Neural cell (in vitro differentiated cells): ENCODE measurements at regions not wholly inside any gene's neighbourhood (a gene's known extent, or its start where the extent isn't known, plus 50 kb on each side); places are given as distances from the start of the nearest gene placed in this dataset.

Experiments used
- CTCF ChIP-seq: fragments of 450-650 bp; IDR thresholded peaks from 2 replicates; pipeline ENCODE4 v1.5.1; 2014; ENCODE audit warnings: antibody characterized with exemption, mild to moderate bottlenecking, moderate library complexity; ENCODE audit not compliant: poor library complexity, severe bottlenecking
- EP300 ChIP-seq: fragments of 450-650 bp; conservative IDR thresholded peaks from 2 replicates; pipeline ENCODE4 v1.6.1; 2014; ENCODE audit warnings: antibody characterized with exemption, mild to moderate bottlenecking, moderate library complexity; ENCODE audit not compliant: poor library complexity, severe bottlenecking
- EZH2 ChIP-seq: fragments of 200-600, 300-800 bp; shearing (Covaris generic), sonication (generic); IDR thresholded peaks from 2 replicates; pipeline ENCODE4 v1.6.1; 2014; ENCODE audit warnings: antibody characterized with exemption, low read length, borderline replicate concordance, mild to moderate bottlenecking; ENCODE audit not compliant: insufficient read depth, poor library complexity, severe bottlenecking
- MXI1 ChIP-seq: fragments of 450-650 bp; conservative IDR thresholded peaks from 2 replicates; pipeline ENCODE4 v1.6.1; 2014; ENCODE audit warnings: antibody characterized with exemption, mild to moderate bottlenecking; ENCODE audit not compliant: poor library complexity, severe bottlenecking
- POLR2AphosphoS5 ChIP-seq: IDR thresholded peaks from 2 replicates; pipeline ENCODE4 v1.6.1; 2012
- RAD21 ChIP-seq: fragments of 450-650 bp; conservative IDR thresholded peaks from 2 replicates; pipeline ENCODE4 v1.6.1; 2014; ENCODE audit warnings: antibody characterized with exemption, mild to moderate bottlenecking, moderate library complexity
- REST ChIP-seq: IDR thresholded peaks from 2 replicates; pipeline ENCODE4 v1.6.1; 2012; ENCODE audit warnings: borderline replicate concordance
- SMC3 ChIP-seq: fragments of 450-650 bp; conservative IDR thresholded peaks from 2 replicates; pipeline ENCODE4 v1.6.1; 2014; ENCODE audit warnings: antibody characterized with exemption, mild to moderate bottlenecking, moderate library complexity; ENCODE audit not compliant: poor library complexity
- TAF1 ChIP-seq: IDR thresholded peaks from 2 replicates; pipeline ENCODE4 v1.6.1; 2012; ENCODE audit warnings: low read depth

- TF ChIP-seq CTCF: no peak
- no peak for TF ChIP-seq POLR2AphosphoS5
- TF ChIP-seq RAD21: no peak
- no peak for TF ChIP-seq REST
- no peak for TF ChIP-seq EZH2
- TF ChIP-seq TAF1: no peak
- no peak for TF ChIP-seq EP300
- TF ChIP-seq MXI1: no peak
- no peak for TF ChIP-seq SMC3
Measured at GRCh38 chr12:92615703-92616102, 87.1 kb upstream of the PLEKHG7 start.
